ENCODE measurements at regions not wholly inside any gene's neighbourhood (a gene's known extent, or its start where the extent isn't known, plus 50 kb on each side); places are given as distances from the start of the nearest gene placed in this dataset.
A peak's percentile ranks its signal among the peaks of the same experiment; 100 is the strongest.

DNA sequence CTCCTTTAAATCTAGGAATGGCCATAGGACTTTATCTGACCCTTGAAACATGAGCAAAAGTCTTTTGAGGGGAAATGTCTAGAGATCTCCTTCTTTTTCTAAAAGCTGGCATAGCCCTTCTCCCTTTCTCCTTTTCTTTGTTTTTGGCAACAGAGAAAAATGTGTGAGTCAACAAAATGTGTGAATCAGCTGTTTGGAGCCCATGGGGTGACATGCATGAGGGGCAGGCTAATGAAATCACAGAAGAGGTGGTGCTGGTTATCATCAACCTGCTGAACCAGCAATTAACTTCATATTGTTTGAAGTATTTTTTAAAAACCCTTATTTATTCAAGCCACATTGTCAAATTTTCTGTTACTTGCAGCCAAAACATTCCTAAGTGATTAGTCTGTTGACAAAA, 132.3 kb downstream of the CCDC59 start:
- Mint-ChIP-seq H3K27ac (peak overlapping the region; percentile 53; the same call in 1 of the 2 replicates), H3K36me3 (no peaks in the 10 kb centered on the region), H3K27me3 (ENCODE audit: low read depth) (no peaks in the 10 kb centered on the region), H3K9me3 (peaks cover 4% of the 10 kb centered on the region), H3K4me1 (no peaks in the 10 kb centered on the region), H3K4me3 (no peak overlapping the region)
- DNase-seq (ENCODE audit: low spot score) (no peak), ATAC-seq (no peak)
- TF ChIP-seq KAT7 (CRISPR knock-in tag; IDR thresholded peaks at IDR 0.05; ENCODE audit: borderline replicate concordance) (no peak), TP53 (CRISPR knock-in tag; IDR thresholded peaks at IDR 0.05) (no peak), CREM (CRISPR knock-in tag; IDR thresholded peaks at IDR 0.05) (no peak), TEAD1 (CRISPR knock-in tag; IDR thresholded peaks at IDR 0.05) (no peak)
- TF ChIP-seq, protein P1, sequence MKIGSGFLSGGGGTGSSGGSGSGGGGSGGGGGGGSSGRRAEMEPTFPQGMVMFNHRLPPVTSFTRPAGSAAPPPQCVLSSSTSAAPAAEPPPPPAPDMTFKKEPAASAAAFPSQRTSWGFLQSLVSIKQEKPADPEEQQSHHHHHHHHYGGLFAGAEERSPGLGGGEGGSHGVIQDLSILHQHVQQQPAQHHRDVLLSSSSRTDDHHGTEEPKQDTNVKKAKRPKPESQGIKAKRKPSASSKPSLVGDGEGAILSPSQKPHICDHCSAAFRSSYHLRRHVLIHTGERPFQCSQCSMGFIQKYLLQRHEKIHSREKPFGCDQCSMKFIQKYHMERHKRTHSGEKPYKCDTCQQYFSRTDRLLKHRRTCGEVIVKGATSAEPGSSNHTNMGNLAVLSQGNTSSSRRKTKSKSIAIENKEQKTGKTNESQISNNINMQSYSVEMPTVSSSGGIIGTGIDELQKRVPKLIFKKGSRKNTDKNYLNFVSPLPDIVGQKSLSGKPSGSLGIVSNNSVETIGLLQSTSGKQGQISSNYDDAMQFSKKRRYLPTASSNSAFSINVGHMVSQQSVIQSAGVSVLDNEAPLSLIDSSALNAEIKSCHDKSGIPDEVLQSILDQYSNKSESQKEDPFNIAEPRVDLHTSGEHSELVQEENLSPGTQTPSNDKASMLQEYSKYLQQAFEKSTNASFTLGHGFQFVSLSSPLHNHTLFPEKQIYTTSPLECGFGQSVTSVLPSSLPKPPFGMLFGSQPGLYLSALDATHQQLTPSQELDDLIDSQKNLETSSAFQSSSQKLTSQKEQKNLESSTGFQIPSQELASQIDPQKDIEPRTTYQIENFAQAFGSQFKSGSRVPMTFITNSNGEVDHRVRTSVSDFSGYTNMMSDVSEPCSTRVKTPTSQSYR (CRISPR knock-in tag; IDR thresholded peaks at IDR 0.05): no peak
- TF ChIP-seq, protein P2, sequence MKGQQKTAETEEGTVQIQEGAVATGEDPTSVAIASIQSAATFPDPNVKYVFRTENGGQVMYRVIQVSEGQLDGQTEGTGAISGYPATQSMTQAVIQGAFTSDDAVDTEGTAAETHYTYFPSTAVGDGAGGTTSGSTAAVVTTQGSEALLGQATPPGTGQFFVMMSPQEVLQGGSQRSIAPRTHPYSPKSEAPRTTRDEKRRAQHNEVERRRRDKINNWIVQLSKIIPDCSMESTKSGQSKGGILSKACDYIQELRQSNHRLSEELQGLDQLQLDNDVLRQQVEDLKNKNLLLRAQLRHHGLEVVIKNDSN (CRISPR knock-in tag; IDR thresholded peaks at IDR 0.05): no peak
- POLR2A ChIA-PET: no interaction called here
- CTCF ChIA-PET: no interaction called here

DNA sequence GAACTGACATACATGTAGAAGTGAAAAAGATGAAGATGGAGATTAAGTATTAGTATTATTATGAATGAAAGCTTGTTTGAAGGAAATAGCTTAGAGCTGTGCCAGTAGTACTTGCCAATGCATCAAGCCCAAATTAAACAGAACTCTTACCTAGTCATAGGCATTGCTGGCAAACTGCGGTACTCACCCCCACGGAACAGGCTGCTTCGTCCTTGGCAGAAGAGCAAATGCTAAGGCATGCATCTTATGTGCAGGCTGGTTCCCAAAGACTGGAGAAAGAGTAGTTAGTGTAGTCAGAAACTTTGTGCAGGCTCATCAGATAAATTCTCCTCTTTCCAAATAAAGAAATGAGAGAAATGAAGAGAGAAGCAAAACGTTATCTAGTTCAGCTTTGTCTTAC, 134.8 kb downstream of the CCDC59 start:
- TF ChIP-seq, protein P3, sequence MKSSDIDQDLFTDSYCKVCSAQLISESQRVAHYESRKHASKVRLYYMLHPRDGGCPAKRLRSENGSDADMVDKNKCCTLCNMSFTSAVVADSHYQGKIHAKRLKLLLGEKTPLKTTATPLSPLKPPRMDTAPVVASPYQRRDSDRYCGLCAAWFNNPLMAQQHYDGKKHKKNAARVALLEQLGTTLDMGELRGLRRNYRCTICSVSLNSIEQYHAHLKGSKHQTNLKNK (CRISPR knock-in tag; IDR thresholded peaks at IDR 0.05): no peak
- no peak for TF ChIP-seq NFYB (CRISPR knock-in tag; conservative IDR thresholded peaks at IDR 0.05; ENCODE audit: low read depth)
- TF ChIP-seq, protein P4, sequence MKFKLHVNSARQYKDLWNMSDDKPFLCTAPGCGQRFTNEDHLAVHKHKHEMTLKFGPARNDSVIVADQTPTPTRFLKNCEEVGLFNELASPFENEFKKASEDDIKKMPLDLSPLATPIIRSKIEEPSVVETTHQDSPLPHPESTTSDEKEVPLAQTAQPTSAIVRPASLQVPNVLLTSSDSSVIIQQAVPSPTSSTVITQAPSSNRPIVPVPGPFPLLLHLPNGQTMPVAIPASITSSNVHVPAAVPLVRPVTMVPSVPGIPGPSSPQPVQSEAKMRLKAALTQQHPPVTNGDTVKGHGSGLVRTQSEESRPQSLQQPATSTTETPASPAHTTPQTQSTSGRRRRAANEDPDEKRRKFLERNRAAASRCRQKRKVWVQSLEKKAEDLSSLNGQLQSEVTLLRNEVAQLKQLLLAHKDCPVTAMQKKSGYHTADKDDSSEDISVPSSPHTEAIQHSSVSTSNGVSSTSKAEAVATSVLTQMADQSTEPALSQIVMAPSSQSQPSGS (CRISPR knock-in tag; IDR thresholded peaks at IDR 0.05; ENCODE audit: borderline replicate concordance, low read depth): no peak
- TF ChIP-seq TEAD1 (CRISPR knock-in tag; IDR thresholded peaks at IDR 0.05): no peak
- TF ChIP-seq MXD4 (CRISPR knock-in tag; IDR thresholded peaks at IDR 0.05; ENCODE audit: borderline replicate concordance): no peak
- TF ChIP-seq, protein P5, sequence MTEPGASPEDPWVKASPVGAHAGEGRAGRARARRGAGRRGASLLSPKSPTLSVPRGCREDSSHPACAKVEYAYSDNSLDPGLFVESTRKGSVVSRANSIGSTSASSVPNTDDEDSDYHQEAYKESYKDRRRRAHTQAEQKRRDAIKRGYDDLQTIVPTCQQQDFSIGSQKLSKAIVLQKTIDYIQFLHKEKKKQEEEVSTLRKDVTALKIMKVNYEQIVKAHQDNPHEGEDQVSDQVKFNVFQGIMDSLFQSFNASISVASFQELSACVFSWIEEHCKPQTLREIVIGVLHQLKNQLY (CRISPR knock-in tag; IDR thresholded peaks at IDR 0.05): no peak
- TF ChIP-seq, protein P6, sequence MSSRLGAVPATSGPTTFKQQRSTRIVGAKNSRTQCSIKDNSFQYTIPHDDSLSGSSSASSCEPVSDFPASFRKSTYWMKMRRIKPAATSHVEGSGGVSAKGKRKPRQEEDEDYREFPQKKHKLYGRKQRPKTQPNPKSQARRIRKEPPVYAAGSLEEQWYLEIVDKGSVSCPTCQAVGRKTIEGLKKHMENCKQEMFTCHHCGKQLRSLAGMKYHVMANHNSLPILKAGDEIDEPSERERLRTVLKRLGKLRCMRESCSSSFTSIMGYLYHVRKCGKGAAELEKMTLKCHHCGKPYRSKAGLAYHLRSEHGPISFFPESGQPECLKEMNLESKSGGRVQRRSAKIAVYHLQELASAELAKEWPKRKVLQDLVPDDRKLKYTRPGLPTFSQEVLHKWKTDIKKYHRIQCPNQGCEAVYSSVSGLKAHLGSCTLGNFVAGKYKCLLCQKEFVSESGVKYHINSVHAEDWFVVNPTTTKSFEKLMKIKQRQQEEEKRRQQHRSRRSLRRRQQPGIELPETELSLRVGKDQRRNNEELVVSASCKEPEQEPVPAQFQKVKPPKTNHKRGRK (CRISPR knock-in tag; IDR thresholded peaks at IDR 0.05; ENCODE audit: borderline replicate concordance): no peak
- TF ChIP-seq, protein P2 (CRISPR knock-in tag; IDR thresholded peaks at IDR 0.05): no peak
- TF ChIP-seq SMAD4 (CRISPR knock-in tag; IDR thresholded peaks at IDR 0.05): no peak
- TF ChIP-seq, protein P7, sequence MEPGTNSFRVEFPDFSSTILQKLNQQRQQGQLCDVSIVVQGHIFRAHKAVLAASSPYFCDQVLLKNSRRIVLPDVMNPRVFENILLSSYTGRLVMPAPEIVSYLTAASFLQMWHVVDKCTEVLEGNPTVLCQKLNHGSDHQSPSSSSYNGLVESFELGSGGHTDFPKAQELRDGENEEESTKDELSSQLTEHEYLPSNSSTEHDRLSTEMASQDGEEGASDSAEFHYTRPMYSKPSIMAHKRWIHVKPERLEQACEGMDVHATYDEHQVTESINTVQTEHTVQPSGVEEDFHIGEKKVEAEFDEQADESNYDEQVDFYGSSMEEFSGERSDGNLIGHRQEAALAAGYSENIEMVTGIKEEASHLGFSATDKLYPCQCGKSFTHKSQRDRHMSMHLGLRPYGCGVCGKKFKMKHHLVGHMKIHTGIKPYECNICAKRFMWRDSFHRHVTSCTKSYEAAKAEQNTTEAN (CRISPR knock-in tag; IDR thresholded peaks at IDR 0.05): no peak
- no peak for TF ChIP-seq FOXP1 (CRISPR knock-in tag; IDR thresholded peaks at IDR 0.05; ENCODE audit: borderline replicate concordance)
- TF ChIP-seq ZNF263 (CRISPR knock-in tag; IDR thresholded peaks at IDR 0.05; ENCODE audit: low read depth): no peak
- ATAC-seq (no peak), DNase-seq (ENCODE audit: low spot score) (no peak)
- Mint-ChIP-seq H3K4me1 (no peaks in the 10 kb centered on the region), H3K27ac (no peak overlapping the region), H3K9me3 (peaks cover 8% of the 10 kb centered on the region), H3K4me3 (no peak overlapping the region), H3K36me3 (no peaks in the 10 kb centered on the region), H3K27me3 (ENCODE audit: low read depth) (no peaks in the 10 kb centered on the region)
- ChIA-PET POLR2A (no interaction called here), CTCF (no interaction called here)
